SKM-1 (cell line): ENCODE measurements at regions not wholly inside any gene's neighbourhood (a gene's known extent, or its start where the extent isn't known, plus 50 kb on each side); places are given as distances from the start of the nearest gene placed in this dataset.
A peak's percentile ranks its signal among the peaks of the same experiment; 100 is the strongest.

Experiments
- DNase-seq: peaks from one replicate; lab custom pipeline; 2025; ENCODE audit not compliant: unreplicated experiment; lab: John Stamatoyannopoulos, UW

DNA sequence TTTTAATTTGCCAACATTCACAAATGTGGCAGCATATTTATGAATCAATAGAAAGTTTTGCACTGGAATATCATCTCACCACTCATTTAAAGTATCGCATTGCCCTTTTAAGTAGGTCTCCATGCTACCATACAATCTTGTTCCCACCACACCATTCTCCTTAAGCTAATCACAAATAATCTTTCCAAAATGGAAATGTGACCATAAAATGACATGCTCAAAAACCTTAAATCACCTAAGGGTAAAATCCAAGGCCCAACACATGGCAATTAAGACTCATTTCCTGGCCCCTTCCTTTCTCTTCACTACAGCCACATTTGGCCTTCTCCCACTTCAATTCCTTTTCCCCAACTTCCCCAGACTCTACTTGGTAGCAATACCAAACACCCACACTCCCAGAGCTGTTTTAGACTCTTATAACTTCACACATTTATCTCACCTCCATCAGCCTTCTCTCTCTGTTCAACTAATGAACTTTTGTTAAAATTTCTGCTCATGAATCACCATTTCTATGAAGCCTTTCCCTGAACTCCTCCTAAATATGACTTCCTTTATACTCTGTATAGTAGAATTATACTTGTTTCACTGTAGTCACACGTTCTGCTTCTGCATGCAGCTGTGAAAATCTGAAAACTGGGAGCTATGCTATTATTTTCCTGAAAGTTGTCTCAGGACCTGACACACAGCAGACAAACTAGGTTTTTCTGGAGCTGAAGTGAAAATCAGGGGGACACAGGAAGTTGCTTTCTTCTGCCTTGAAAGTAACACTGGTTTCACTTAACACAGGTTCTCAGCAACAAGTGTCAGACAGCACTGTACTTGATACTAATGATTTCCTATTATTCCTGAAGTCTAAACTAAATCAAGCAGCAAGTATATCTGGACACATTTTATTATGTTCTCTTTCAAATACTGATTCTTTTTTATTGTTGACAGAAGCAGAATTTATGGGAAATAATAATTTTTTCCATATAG is 303.9 kb downstream of the ZEB2 start:
- DNase-seq, result no peak

DNA sequence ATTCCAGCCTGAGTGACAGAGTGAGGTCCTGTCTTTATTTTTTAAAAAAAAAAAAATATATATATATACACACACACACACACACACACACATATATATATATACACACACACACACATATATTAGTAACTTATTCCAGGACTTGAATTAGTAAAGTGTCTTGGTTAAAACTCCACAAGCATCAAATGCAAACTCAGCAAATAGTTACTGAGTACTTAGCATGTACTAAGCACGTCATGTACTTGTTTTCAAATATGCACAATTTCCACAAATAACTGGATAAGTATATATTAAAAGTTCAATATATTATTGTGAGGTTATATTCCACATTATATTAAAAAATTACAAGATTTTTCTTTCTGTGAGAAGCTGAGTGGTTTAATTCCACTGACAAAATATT is 304.7 kb downstream of the ZEB2 start:
- no peak for DNase-seq

DNA sequence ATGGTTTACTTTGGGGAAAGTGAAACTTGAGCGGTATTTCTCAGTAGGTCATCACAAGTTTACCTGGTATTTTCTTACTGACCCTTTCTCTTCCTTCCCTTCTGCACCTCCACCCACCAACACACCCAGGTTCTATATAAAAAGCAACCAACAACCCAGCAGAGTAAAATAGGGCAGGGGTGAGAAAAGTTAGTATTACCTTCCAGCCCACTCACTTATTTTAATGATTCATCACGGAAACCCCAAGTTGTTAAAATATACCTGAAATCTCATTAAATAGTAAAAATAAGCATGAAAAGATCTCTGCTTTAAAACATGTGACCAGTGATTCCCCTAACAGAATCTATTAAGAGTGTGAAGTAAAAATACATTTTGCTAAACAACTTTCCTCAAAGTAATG is 306.1 kb downstream of the ZEB2 start:
- no peak for DNase-seq

- DNase-seq, result no peak
Observed at GRCh38 chr2:144211826-144212225, 308.1 kb downstream of the ZEB2 start.

DNA sequence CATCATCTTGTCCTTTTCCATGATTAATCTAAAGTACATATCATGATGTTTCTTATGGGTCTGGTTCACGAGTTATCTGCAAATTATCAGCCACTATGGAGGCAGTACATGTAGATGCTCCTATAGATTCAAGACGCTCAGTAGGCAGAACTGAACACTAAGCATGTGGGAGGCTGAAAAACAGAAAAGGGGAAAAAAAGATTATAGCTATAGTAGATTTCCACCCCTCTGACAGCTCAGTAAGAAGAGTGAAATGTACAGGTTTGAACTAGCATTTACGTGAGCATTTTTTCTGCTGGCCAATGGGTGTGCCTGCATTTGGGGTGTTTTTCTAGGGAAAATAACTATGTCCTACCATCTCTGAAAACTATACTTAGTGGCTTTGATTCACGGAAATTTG is 308.9 kb downstream of the ZEB2 start:
- DNase-seq, result no peak

- no peak for DNase-seq
Observed at GRCh38 chr2:144210076-144210475, 309.8 kb downstream of the ZEB2 start.

- no peak for DNase-seq
Observed at GRCh38 chr2:144208924-144209323, 311.0 kb downstream of the ZEB2 start.

- DNase-seq, result no peak
Observed at GRCh38 chr2:144206019-144206418, 313.9 kb downstream of the ZEB2 start.

DNA sequence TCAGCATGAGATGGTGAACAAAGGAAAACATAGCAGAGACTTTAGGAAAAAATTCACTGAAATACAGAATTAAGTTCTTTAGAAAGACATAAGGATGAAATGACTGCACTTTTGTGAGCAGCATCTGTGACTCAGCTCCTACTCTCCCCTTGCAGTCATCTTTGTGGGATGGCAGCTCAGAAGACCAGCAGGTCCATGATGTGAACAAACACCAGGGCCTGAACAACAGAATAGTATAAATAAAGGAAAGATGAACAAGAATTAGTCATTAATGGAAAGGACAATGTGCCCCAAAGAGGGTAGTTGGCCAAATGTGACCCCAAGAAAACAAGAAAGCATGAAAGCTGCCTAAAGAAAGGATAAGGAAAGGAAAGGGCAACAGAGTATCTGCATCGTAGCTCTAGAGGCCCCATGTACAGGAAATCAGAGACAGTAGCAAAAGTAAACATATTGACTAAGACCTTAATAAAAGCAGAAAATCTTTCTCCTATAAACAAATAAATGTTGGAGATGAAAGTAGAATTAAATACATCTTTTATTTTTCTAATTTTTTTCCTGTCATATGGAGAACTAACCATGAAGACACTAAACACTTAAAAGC is 318.0 kb downstream of the ZEB2 start:
- no peak for DNase-seq

- no peak for DNase-seq
Observed at GRCh38 chr2:144201126-144201525, 318.8 kb downstream of the ZEB2 start.

DNA sequence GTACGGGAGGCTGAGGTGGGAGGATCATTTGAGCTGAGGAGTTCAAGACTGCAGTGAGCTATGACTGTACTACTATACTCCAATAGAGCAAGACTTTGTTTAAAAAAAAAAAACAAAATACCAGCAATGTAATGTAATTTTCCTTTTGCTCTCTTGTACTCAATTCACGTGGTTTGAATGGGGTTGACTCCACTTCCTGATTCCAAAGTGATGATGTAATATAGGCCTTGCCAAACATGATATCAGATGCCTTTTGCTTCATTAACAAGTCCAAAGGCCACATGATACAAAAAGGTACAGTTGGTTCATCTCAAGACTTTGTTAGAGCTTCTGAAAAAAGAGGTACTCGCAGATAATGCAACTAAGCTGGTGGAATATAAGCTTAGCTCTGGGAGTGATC is 321.8 kb downstream of the ZEB2 start:
- peak; percentile 20 for DNase-seq

- no peak for DNase-seq
Observed at GRCh38 chr2:144194326-144195071, 325.4 kb downstream of the ZEB2 start.

DNA sequence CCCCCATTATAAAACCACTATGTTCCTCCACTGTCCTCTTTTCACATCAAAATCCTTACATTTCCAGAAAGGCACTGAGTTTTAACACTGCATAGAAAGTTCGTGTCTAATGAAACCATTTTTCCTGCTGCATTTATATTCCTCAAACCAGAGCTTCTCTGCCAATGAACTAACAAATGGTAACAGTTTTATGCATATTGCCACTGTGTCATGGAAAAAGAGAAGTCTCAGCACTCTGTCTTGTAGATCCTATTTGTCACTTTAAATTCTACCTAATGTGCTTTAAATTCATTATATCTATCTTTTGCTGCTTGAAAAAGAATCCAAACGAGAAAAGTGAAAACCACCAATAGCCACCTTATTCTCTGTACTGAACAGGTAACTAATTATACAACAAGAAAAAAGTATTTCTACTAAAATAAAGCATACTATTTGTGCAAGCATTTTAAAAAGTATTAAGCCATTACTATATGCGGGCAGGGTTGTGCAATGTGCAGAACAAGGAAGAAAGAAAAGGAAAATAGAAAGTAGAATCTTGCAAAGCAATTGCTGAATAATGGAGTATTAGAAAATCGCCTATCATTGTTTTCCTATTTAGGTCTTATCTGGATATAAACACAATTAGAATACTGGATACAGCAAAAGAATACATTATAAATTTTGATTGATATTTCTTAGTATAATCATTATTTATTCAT is 328.9 kb downstream of the ZEB2 start:
- DNase-seq, result no peak

GRCh38 chr2:144183727-144184126 is 336.2 kb downstream of the ZEB2 start:
- no peak for DNase-seq

DNA sequence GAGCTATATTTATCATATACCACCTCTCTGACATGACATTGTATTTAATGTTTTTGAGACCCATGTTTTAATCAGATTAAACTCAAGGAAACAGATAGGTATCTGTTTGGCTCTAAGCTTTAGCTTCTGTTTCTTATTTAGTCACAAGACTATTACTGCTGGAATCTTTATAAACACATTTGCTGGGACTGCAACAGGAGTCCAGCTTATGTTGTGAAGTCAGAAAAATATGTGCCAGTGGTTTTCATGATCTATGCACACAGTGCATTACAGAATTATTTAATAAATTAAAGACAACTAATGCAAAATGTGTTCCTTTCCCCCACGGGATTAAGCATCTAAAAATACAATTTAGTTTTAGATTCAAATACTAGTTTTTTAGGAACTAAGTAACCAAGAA is 338.9 kb downstream of the ZEB2 start:
- DNase-seq, result no peak

DNA sequence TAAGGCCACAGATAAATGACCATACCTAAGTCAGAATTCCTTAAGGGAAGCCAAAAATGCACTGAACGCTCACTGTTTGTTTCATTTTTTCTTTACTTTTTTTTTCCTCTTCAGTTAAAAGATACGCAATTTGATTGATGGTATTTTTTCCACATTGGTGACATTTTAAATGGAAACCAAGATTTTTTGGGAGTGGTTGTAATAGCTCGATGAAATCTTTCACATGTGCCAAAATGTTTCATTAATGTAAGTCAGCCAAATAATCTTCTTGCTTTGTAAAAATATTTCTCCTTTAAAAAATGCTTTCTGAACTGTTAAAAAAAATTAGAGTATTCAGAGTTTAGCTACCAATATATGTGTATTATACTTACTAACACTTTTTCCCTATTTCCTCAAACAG is 339.8 kb downstream of the ZEB2 start:
- no peak for DNase-seq

- no peak for DNase-seq
Observed at GRCh38 chr2:144170179-144170578, 349.7 kb downstream of the ZEB2 start.

DNA sequence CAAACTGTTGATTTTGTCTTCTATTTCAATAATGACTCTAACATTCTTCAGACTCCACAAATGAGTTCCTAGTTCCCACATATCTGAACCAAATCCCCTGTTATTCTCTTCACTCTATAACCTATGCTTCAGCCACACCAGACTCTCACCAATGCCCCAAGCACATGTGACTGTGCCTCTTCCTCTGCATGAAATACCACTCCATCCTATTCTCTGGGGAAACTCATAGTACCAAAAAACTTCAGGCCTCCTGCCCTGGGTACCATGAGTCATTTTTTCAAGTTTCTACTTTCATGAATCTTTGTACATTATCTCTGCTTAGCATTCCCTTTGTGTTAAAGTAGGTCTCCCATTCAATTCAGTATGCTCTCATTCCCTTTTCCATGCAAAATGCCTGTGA is 353.2 kb downstream of the ZEB2 start:
- DNase-seq, result no peak

- DNase-seq, result no peak
Observed at GRCh38 chr2:144165599-144166250, 354.2 kb downstream of the ZEB2 start.

DNA sequence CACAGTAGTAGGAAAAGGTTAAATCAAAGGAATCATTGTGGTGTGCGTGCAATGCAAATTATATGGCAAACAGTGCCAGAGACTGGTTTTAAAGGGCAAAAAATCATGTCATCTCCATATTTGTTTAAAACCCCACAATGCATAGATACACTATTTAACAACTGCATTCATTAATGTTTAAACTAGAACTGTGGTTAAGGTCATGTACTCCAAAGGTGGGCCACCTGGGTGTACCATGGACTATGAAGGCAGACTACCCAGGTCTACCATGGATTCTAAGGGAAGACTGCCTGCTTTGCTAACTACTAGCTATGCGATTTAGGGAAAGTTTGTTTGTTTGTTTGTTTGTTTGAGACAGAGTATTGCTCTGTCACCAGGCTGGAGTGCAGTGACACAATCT is 356.3 kb downstream of the ZEB2 start:
- DNase-seq, result no peak

- DNase-seq, result no peak
Observed at GRCh38 chr2:144162652-144163051, 357.3 kb downstream of the ZEB2 start.
